Stimulated activated CD4-positive, alpha-beta T cell treated with anti-CD3 and anti-CD28 coated beads, Interleukin-1b, Interleukin-23, amount 100 ng/mL, for 48 hours (primary cell): ENCODE measurements at regions not wholly inside any gene's neighbourhood (a gene's known extent, or its start where the extent isn't known, plus 50 kb on each side); places are given as distances from the start of the nearest gene placed in this dataset.

Experiments
- DNase-seq: peaks from one replicate; pipeline ENCODE4 v3.0.0-alpha.2; 2020

- no peak for DNase-seq
Observed at GRCh38 chr6:56862415-56863175, 92.3 kb upstream of the BEND6 start.

GRCh38 chr6:56860475-56860874, 94.4 kb upstream of the BEND6 start:
- no peak for DNase-seq

GRCh38 chr6:56856036-56856580, 98.8 kb upstream of the BEND6 start:
- DNase-seq: no peak

GRCh38 chr6:56854086-56854485, 100.8 kb upstream of the BEND6 start:
- DNase-seq: no peak

GRCh38 chr6:56853541-56853940, 101.4 kb upstream of the BEND6 start:
- DNase-seq: no peak

GRCh38 chr6:56852260-56853010, 102.5 kb upstream of the BEND6 start:
- DNase-seq: no peak

- peak; percentile 34 for DNase-seq
Observed at GRCh38 chr6:56851541-56852259, 103.2 kb upstream of the BEND6 start.

- no peak for DNase-seq
Observed at GRCh38 chr6:56851074-56851473, 103.8 kb upstream of the BEND6 start.

- DNase-seq: no peak
Observed at GRCh38 chr6:56850626-56851025, 104.3 kb upstream of the BEND6 start.

GRCh38 chr6:56849896-56850295, 105.0 kb upstream of the BEND6 start:
- no peak for DNase-seq

GRCh38 chr6:56848105-56848504, 106.8 kb upstream of the BEND6 start:
- no peak for DNase-seq

GRCh38 chr6:56845032-56845431, 109.9 kb upstream of the BEND6 start:
- no peak for DNase-seq

GRCh38 chr6:56843476-56844349, 111.2 kb upstream of the BEND6 start:
- DNase-seq: peak; percentile 60

- DNase-seq: no peak
Observed at GRCh38 chr6:56842686-56843475, 112.0 kb upstream of the BEND6 start.

- DNase-seq: no peak
Observed at GRCh38 chr6:56841751-56842150, 113.2 kb upstream of the BEND6 start.

- no peak for DNase-seq
Observed at GRCh38 chr6:56841381-56841749, 113.5 kb upstream of the BEND6 start.

- no peak for DNase-seq
Observed at GRCh38 chr6:56840467-56841380, 114.2 kb upstream of the BEND6 start.

GRCh38 chr6:56839533-56840183, 115.2 kb upstream of the BEND6 start:
- DNase-seq: no peak

- no peak for DNase-seq
Observed at GRCh38 chr6:56838965-56839364, 115.9 kb upstream of the BEND6 start.

GRCh38 chr6:56838016-56838555, 116.8 kb upstream of the BEND6 start:
- DNase-seq: no peak
